Amniotic epithelial cell (primary cell): ENCODE measurements at regions not wholly inside any gene's neighbourhood (a gene's known extent, or its start where the extent isn't known, plus 50 kb on each side); places are given as distances from the start of the nearest gene placed in this dataset.
"Not testable (repeated sequence)": the region's sequence is repeated elsewhere in the genome, so short reads cannot be mapped to it uniquely, and the experiment has no call there.

Experiments used
- DNase-seq: peaks from one replicate; pipeline ENCODE4 v3.0.0-alpha.2; 2010; ENCODE audit warnings: low read depth

DNA sequence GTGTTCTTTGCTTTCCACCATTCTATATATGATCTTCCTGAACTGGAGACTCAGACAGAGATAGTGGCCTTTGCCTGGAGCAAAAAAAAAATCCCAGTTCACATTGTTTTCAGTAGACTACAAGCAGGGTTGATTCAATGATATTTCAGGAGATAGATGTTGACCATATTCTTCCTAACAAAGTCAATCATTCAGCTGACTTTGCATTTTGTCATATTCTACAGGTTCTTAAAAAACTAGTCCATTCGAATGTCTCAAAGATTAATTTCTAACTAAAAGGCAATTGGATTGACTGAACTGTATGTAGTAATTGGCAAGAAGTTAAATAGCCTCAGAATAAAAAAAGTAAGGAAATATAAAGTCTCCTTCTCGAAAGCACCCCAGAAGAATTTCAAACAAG, 479.5 kb downstream of the NKX6-1 start:
- DNase-seq, result no peak

DNA sequence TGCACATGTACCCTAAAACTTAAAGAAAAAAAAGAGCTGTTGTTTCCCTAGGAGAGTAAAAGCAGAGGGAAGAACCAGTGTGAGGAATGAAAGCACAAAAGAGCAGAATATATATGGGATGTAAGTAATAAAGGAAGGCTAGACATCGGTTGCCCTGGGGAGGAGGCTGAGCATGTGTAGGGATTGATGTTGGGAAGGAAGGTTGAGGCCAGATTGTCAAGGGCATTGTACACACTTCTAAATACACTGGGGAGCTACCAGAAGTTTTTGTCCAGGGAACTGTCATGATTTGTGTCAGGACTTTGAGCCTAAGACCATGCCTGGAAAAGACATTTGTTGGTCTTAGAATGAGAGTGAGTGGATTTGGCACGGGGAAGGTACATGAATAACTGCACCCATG, 467.1 kb downstream of the GPAT3 start:
- no peak for DNase-seq

DNA sequence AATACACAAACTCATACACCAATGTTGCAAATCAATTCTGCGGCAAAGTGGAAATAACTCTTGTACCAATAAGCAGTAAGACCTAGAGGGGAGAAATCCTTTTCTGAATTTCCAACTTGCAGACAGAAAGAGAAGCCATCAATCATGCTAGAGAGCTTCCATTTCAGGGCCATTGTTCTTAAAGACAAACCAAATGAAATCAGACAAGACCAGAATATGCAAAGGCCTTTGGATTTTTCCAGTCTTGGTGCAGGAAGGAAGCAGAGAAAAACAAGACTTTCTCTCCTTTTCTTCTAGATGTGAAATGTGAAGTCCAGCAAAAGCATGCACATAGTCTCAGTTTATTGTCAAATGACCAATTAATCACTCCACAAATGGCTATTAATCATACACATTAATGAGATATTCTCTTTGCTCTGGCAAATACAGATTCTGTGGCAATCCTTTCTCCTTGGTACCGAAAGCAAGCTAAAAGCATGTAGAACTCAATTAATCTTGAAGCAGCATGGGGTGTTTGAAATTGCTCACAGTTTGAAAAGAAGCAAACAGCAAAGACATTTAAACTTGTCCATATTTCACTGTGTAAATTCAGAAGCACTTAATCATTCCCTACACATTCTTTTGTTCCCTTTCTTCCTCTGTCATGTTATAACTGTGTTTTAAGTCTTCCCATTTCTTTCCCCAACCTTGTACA, 466.1 kb downstream of the GPAT3 start:
- DNase-seq, result no peak

DNA sequence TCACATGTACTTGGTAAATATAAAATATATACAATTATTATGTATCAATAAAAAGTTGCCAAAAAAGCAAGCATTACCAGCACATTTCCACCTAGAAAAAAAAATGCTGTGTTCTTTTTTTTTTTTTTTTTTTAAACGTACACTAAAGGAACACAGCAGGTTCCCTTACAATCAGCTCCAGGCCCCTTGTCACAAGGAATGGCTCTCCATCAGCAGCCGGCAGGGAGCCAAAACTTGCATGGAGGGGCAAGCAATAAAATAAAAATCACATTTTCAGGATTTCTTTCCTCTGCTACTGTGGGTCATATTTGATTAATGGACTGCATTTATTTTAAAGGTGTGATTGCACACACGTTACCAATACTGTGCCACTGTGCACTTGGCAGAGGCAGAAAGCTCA, 460.3 kb downstream of the GPAT3 start:
- no peak for DNase-seq

DNA sequence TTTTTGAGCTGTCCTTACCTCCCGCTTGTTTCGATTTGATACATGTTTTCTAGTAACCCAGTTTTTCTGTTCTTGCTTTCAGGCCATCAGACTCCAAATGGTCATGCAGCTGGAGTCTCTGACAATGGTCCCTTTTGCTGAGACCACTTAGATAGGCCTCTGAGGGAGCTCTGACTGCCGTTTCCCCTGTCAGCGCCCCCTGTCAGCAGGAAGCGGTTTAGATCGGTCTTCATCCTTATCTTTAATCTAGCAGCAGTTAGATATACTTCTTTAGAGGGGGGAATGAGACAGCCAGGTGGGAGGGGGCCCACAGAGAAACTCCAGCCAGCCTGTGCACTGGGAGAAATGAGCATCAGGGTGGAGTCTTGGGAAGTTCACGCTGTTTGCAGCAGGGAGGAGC, 457.9 kb downstream of the GPAT3 start:
- no peak for DNase-seq

DNA sequence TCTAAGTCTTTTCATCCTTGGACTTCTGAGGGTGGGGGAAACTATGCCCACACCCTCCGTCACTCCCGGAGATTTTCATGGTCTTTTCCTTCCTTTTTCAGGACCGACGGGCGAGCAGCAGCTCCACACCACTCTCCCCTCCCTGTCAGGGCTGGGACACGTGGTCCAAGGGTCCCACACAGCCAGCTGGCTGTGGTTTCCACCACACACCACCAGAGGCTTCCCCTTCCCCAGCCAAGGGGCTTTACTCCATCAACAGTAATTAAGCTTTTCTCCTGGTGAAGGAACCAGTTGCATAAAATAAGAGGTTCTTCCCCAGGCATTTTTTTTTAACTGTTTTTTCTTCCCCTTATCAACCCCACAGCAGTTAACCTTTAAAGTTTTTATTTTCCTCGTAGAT, 453.9 kb downstream of the GPAT3 start:
- no peak for DNase-seq

DNA sequence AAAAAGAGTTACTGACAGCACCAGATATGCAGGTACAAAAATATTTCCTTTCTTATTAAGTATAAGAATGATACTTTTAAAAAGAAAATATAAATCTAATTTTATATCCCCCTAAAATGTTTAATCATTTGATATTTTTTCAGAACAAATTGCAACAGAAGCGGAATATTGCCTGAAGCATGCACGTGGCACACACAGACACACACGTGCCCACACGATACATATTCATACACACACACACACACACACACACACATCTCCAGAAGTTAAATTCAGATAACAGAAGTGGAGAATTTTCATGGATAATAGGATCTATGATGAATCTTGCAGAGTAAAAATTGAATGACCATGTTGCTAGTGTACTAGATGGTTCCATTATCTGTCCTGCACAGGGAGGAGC, 445.2 kb downstream of the GPAT3 start:
- no peak for DNase-seq

DNA sequence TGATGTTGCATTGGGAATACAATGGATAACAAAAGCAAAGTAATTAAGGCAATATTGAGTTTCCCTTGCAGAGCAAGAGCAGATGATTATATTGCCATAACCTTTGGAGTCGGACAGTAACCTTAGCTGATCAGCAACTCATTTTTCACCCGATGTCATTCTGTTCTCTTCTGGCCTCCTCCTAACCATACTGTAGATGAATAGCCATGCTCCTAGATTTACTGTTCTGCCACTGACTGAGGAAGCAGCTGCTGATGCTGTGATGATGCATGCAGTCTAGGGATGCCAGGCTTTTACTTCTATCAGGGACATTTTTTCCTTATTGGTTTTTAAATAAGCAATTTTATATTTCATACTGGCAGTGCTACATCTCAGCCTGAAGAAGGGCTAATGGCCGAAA, 443.9 kb downstream of the GPAT3 start:
- DNase-seq, result no peak

DNA sequence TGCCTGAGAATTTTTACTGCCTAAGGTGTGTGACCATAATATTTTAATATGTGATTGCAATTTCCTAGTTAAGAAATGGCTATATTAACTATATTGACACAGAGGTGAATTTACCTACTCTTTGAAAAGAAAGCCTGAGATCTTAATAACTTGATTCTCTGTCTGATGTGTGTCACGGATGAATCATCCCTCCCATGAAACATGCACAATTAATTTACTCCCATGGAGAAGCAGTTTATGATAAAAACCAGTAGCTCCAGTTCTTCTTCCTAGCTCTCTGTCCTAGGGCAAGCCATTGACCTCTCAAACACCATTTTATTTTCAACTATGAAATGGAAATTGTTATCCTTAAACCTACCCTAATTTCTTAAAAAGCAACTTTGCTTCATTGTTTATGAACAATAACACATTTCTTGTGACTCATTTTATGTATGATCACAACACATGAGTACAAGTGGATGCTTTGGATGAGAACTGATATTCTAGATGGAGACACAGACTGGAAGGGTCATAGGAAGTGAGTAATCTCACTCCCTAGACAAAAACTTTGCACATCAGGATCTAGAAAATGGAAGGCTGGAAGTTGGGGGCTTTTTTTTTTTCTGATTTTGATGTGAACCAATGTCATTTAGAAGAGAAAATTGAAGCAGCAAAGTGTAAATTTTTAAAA, 438.3 kb downstream of the GPAT3 start:
- no peak for DNase-seq

DNA sequence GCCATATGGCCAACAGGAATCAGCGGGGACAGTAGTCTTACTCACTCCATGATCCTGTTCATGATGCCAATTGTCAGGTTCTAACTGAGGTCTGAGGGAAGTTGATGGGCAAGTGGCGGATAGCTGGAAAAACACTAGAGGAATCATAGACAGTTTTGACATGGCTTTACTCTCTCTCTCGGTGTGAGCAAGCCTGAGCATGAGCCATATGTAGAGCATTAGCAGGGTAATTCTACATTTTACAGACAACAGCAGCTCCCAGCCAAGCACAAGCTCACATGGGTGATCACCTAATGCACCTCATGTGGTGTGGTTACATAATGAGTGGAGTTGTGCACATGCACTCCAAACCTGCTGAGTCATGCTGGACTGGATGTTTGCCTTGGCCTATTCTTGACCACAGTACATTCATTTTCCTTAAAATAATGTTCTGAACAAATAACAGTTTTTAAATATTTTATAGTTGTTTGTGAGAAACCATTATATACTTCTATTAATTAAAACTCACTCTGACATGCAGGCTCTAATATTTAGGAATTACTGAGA, 429.2 kb downstream of the GPAT3 start:
- peak; percentile 29 for DNase-seq

DNA sequence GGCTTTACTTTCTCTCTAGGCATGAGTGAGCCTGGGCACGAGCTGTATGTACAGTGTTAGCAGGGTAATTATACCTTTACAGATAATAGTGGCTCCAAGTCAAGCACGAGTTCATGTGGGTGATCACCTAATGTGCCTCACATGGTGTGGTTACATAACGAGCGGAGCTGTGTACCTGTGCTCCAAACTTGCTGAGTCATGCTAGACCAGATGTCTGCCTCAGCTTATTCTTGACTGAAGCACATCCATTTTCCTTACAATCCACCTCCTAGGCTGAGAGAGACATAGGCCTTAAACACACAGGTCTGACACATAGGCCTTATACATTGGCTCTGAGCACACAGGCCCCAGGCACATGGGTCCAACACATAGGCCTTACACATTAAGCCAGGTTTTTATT, 426.6 kb downstream of the GPAT3 start:
- DNase-seq, result no peak

DNA sequence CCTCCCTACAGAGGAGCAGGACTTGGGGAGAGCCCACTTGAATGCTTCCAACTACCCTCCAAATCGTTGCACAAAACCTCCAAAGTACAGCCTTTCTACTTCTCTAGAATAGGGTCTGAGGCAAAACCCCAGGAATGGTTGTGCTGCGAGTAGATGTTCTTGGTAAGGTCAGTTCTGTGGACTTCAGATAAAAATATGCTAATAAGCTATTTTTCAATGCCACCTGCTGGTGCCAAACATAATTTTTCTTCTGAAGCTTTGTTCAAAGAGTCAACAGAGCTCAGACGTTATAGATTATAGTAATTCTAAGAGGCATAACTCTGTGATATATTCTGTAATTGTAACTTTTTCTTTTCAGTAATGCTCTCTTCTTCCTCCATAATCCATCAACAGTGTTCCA, 425.7 kb downstream of the GPAT3 start:
- peak; percentile 7 for DNase-seq

DNA sequence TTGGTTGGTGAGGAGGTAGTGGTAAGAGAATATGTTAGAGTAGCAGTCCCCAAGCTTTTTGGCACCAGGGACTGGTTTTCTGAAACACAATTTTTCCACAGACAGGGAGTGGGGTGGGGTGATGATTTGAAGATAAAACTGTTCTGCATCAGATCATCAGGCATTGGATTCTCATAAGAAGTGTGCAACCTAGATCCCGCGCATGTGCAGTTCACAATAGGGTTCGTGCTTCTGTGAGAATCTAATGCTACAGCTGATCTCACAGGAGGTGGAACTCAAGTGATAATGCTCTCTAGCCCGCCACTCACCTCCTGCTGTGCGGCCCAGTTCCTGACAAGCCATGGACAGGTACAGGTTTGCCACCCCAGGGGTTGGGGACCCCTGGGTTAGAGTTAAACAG, 423.3 kb downstream of the GPAT3 start:
- DNase-seq, result no peak

DNA sequence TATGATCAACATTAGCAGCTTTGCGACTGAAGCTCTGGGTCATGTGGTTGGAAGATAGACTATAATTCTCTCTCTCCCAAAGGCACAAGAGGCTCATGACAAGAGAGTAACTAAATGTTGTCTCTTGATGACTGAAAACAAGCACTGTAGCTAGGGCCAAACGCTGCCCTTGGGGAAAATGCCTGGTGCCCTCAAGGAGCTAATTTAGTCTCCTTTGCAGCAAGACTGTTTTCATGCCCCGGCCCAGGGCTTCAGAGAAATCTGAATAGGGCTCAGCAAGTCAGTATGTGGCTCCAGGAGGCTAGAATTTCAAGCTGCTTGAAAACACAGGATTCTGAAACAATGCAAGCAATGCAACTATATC, 411.9 kb downstream of the GPAT3 start:
- no peak for DNase-seq

DNA sequence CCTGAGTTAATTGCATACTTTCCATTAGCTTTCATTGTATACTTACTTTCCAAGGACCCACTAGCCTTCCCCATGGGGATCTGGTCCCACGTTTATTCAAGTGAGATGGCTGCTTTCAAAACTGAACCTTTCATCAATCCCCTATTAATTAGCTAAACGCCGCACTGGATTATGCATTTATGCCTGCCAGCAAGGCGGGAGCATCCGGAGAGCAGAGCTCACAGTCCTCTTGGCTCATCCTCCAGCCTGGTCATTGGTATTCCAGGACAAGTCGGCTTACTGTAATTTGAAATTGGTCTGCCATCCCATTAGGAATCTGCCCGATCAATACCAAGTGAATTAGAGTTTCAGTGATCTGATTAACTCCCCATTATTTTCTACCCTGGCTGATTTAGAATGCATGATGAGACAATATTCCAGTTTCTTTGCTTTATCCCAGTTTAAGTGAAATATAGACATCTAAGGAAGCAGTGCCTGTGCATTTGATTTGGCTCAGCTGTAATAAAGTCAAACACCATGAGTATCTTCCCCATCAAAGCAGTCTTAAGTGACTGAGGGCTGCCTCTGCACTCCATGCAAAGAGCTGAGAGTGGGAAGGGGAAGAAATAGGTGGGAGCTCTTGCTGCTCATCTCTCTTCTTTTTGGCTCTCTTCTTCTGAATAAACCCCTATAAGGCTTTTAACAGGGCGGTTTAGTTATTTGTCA, 411.4 kb downstream of the GPAT3 start:
- no peak for DNase-seq

DNA sequence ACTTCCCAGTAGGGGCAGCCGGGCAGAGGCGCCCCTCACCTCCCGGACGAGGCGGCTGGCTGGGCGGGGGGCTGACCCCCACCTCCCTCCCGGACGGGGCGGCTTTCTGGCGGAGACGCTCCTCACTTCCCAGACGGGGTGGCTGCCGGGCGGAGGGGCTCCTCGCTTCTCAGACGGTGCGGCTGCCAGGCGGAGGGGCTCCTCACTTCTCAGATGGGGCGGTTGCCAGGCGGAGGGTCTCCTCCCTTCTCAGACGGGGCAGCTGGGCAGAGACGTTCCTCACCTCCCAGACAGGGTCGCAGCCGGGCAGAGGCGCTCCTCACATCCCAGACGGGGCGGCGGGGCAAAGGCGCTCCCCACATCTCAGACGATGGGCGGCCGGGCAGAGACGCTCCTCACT, 407.8 kb downstream of the GPAT3 start:
- DNase-seq, result not testable (repeated sequence)

DNA sequence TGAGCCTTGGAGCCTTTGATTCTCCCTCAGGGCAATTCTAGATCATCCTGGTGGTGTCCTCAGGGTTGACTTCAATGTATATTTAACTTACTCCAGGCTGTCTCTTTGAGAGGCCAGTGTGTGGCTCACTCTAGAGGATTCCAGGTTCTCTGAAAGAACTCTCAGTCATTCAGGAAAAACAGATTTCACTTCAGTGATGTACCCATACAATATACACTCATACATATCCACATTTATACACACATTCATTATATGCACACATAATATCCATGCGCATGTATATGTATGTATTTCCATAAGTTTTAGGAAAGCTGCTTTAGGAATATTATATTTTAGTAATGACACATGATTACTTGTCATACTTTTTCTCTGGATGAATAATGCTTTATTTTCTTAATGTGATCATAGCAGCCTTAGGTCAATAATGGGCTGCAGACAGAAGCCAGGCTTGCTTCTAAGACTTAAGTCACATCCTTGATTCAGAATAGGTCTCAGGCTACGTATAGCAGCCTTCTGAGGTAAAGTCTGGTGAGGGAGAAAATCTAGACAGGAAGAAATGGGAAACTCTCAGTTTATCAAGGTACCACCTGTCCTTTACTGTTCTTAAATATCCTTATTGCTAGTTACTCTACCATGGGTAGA, 397.0 kb downstream of the GPAT3 start:
- no peak for DNase-seq

DNA sequence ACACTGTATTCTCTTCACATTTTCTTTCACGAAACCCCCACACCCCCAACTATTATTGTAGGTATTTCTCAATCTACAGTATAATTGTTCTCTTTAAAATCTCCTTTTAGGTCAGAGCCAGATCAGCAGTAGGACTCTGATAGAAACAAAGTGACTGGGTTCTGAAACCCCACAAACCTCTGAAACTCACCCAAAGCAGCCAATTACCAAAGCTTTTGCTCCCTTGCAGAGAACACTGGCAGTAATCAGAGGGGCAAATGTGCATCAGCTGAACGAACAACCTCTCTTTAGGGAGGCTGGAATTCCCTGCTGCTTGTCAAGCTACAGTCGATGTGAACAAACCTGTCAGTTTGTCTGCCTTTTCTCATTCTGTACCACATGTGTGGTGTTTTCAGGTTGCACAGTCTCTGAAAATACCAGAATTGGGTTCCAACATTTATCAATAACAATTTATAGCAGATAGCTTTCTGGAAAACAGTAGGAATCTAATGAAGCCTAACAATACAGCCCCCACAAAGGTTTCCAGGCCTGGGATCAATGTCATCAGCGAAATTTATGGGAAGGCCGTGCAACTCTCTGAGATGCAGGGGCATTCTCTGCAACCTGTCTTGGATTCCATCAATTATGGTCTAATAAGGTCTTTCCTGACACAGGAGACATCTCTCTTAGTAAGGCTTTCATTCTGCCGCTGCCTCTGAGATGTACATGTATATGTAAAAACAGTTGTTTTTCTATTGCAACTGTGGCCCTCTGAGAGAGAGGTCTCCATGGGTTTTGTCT, 395.9 kb downstream of the GPAT3 start:
- no peak for DNase-seq

DNA sequence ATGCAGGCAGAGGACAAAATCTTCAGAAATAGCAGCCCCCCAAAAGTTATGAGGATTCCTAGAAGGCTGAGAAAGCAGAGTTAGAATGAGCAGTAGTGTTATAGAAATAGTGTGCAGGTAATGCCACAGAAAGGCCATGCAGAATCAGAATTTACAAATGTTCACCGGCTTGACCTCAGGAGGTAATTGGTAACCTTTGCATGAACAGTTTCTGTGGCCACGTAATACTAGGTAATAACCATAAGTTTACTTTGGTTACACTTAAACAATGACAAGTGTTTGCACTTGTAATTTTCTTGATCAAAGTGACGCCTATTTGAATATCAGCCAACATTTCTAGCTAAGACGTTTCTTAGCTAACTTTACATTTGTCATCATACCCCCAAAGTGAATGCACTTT, 393.6 kb downstream of the GPAT3 start:
- DNase-seq, result no peak

DNA sequence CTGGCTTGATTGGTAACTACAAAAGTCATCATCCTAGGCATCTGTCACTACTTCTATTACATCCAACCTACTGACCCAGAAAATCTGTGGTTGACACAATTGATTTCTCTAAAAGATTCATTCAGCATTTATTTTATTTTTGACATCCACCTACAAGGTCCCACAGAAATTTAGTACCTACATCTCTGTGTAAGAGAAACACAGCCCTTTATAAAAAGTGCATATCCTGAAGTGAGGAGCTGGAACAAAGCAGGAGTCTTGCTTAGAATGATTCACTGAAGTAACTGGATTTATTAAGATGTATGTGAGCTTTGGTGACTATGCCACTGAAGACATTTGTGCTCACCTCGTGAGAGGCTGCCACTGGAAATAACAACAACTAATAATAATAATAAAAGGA, 391.0 kb downstream of the GPAT3 start:
- DNase-seq, result no peak

DNA sequence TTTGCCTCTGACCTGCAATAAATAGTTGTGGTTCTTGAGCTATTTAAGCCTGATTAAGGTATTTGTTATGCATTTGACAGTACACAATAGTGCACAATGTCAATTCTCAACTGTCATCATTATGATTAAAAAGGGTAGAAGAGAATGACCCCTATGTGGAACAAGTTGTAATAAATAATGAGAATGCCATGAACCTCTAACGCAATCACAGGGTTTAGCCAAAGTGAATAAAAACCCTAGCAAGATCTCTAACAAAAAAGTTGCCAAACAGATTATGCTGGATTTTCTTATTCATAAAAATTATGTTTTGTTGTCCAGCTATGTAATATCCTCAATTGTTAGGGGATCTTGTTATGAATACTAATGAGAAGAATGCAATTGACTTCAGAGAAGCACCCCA, 387.4 kb downstream of the GPAT3 start:
- DNase-seq, result no peak

DNA sequence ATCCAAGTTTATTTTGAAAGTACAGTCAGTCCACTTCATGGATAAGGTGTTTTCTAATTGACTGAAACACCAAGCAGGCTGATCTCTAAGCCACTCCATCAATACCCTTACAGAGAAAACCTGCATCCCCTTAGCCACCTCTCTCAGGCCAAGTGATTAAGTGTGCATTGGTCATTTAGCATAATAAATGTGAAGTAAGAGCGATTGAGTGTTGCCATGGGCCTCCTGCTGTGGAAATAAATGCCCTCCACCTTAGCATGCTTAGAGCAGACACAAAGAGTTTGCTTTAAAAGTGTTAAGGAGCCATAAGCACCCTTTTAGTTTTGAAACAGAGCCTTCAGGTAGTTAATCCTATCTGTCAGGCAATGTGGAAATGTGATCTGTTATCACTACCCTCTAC, 386.5 kb downstream of the GPAT3 start:
- no peak for DNase-seq
